Activated T-helper 2 cell treated with anti-CD3 and anti-CD28 coated beads, Interferon-gamma antibody, Interleukin-2, Interleukin-4, amounts not matched to agents 10 μg/mL and 5 μg/mL and 100 μg/mL, durations not matched to agents 14 hours and 24 hours and 36 hours (primary cell): ENCODE measurements at regions not wholly inside any gene's neighbourhood (a gene's known extent, or its start where the extent isn't known, plus 50 kb on each side); places are given as distances from the start of the nearest gene placed in this dataset.

Source experiments
- DNase-seq: peaks from one replicate; pipeline ENCODE4 v3.0.0; 2021; ENCODE audit warnings: low spot score
- H3K27ac Mint-ChIP-seq: one replicate; pipeline ENCODE4 v1.8.0; 2021; ENCODE audit warnings: mixed read lengths
- H3K27me3 Mint-ChIP-seq: one replicate; pipeline ENCODE4 v1.8.0; 2021; ENCODE audit warnings: low read depth, mixed read lengths
- H3K36me3 Mint-ChIP-seq: one replicate; pipeline ENCODE4 v1.8.0; 2021; ENCODE audit warnings: low read depth, mixed read lengths
- H3K4me1 Mint-ChIP-seq: one replicate; pipeline ENCODE4 v1.8.0; 2021; ENCODE audit warnings: low read depth, mixed read lengths
- H3K4me3 Mint-ChIP-seq: one replicate; pipeline ENCODE4 v1.8.0; 2021; ENCODE audit warnings: low read depth, mild to moderate bottlenecking, moderate library complexity, mixed read lengths
- H3K9me3 Mint-ChIP-seq: one replicate; pipeline ENCODE4 v1.8.0; 2021; ENCODE audit warnings: mixed read lengths
- intact Hi-C: fragments of 100-400 bp; cut with micrococcal nuclease; formaldehyde crosslinking; loops from one replicate; pipeline ENCODE4 v1.15.1; 2023

- no peak for DNase-seq
- H3K4me3 Mint-ChIP-seq, result no peak overlapping the region
- H3K27ac Mint-ChIP-seq, result no peak overlapping the region
- intact Hi-C loops, result no loop called here
- H3K4me1 Mint-ChIP-seq, result no peaks in the 10 kb centered on the region
- H3K36me3 Mint-ChIP-seq, result no peaks in the 10 kb centered on the region
- H3K9me3 Mint-ChIP-seq, result no peaks in the 10 kb centered on the region
- peaks cover 3% of the 10 kb centered on the region for H3K27me3 Mint-ChIP-seq
Observed at GRCh38 chr7:26567266-26567665, 275.6 kb downstream of the SNX10 start.

- no peaks in the 10 kb centered on the region for H3K36me3 Mint-ChIP-seq
- no peaks in the 10 kb centered on the region for H3K4me1 Mint-ChIP-seq
- no peak overlapping the region for H3K4me3 Mint-ChIP-seq
- DNase-seq, result no peak
- H3K9me3 Mint-ChIP-seq, result no peaks in the 10 kb centered on the region
- H3K27me3 Mint-ChIP-seq, result peaks cover 11% of the 10 kb centered on the region
- no peak overlapping the region for H3K27ac Mint-ChIP-seq
- intact Hi-C loops, result no loop called here
Observed at GRCh38 chr7:26574476-26574875, 282.8 kb downstream of the SNX10 start.

GRCh38 chr7:26580064-26580591, 284.3 kb downstream of the SKAP2 start:
- Mint-ChIP-seq H3K27me3 (peaks cover 10% of the 10 kb centered on the region), H3K4me3 (no peak overlapping the region)
- no peak for DNase-seq

DNA sequence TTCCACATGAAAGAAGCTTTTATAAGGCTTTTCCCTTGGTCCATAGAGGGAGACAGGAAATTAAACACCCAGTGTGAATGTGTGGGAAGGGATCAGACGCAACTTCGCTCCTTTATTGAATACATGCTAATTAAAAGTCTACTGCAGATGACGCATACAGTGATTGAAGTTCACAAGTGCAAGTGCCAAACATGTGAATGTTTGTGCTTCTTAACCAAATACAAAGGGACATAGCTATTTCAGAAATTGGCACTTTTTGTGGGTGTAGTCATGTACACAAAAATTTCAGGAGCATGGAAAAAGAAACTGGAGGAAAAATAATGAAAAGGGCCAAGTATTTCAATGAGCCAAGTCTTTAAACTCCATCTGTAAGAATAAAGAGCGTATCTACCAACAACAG, 283.7 kb downstream of the SKAP2 start:
- intact Hi-C loops, result no loop called here
- Mint-ChIP-seq H3K9me3 (no peaks in the 10 kb centered on the region), H3K36me3 (no peaks in the 10 kb centered on the region), H3K4me1 (no peaks in the 10 kb centered on the region), H3K27me3 (peaks cover 10% of the 10 kb centered on the region), H3K27ac (no peak overlapping the region), H3K4me3 (no peak overlapping the region)
- no peak for DNase-seq

More at GRCh38 chr7:26580064-26580591, 284.3 kb downstream of the SKAP2 start:
- Mint-ChIP-seq H3K4me1 (no peaks in the 10 kb centered on the region), H3K36me3 (no peaks in the 10 kb centered on the region), H3K9me3 (no peaks in the 10 kb centered on the region), H3K27ac (no peak overlapping the region)
- intact Hi-C loops, result no loop called here

GRCh38 chr7:26583094-26583648, 281.2 kb downstream of the SKAP2 start:
- Mint-ChIP-seq H3K4me1 (no peaks in the 10 kb centered on the region), H3K9me3 (no peaks in the 10 kb centered on the region), H3K36me3 (no peaks in the 10 kb centered on the region), H3K27ac (no peak overlapping the region), H3K4me3 (no peak overlapping the region), H3K27me3 (peaks cover 5% of the 10 kb centered on the region)
- no peak for DNase-seq
- intact Hi-C loops, result no loop called here

DNA sequence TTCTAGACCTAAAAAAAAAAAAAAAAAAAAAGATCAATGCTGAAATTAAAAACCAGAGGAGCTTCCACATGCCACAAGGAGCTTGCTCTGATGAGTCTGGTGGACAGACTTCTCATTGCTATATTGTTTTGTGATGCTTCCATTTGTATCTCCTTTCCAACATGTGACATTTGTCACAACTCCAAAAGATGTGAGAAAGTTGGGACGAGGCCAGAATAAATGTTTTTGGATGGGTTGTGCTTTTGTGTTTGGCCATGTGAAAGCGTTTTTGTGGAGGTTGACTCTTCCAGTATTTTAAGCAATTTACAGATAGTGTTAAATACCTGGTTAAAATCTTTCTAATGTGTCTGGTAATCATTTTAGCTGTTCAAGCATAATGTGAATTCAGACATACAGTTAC, 280.1 kb downstream of the SKAP2 start:
- H3K27ac Mint-ChIP-seq, result no peak overlapping the region
- H3K4me3 Mint-ChIP-seq, result no peak overlapping the region
- H3K9me3 Mint-ChIP-seq, result no peaks in the 10 kb centered on the region
- H3K4me1 Mint-ChIP-seq, result no peaks in the 10 kb centered on the region
- DNase-seq, result no peak
- intact Hi-C loops, result no loop called here
- H3K36me3 Mint-ChIP-seq, result no peaks in the 10 kb centered on the region
- H3K27me3 Mint-ChIP-seq, result peaks cover 4% of the 10 kb centered on the region

DNA sequence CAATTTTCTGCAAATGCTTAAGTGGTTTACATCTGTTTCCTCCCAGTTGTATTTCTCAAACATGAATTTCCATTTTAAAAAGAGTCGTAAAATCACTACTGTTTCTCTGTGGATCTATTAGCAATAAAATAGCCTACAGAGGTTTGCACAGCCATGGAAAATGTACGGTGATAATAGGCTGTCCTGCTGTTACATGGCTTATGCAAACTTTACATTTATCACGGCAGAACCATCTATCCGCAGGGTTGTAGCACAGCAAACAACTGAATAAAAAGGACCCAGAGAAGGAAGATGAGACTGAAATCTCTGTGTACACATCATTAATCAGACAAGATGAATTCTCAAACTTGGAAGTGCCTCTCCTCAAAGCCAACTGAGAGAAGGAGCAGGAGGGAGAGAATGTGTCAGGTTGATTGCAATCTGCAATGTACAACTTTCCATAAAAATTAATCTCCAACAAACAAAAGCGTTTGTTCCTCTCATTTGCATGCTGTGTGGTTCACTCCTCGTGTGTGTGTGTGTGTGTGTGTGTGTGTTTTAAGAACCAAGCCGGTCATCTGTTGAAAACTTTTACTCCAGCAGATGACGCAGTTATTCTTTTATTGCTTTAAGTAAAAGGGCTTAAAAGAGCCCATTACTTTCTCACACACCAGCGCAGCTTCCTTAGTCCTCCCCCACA, 279.3 kb downstream of the SKAP2 start:
- DNase-seq, result no peak
- no peak overlapping the region for H3K27ac Mint-ChIP-seq
- peaks cover 4% of the 10 kb centered on the region for H3K27me3 Mint-ChIP-seq
- no peaks in the 10 kb centered on the region for H3K9me3 Mint-ChIP-seq
- no peaks in the 10 kb centered on the region for H3K4me1 Mint-ChIP-seq
- H3K4me3 Mint-ChIP-seq, result no peak overlapping the region
- no peaks in the 10 kb centered on the region for H3K36me3 Mint-ChIP-seq
- intact Hi-C loops, result no loop called here

DNA sequence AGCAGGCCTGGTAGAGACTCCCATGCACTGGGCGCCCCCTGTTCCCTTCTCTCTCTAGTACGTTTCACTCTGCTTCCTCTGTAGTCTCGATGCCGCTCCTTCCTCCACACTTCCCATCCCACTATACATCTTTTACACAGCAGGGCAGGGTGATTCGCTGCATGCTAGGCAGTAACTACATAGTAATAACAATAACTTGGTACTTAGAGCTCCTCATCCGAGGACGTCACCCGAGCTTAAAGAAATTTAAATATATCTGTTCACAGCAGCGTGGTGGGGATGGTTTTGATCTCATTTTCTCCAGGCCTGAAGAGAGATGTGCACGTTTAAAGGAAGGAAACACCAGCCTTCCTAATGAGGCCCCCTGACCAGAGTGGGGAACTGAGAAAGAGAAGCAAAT, 276.9 kb downstream of the SKAP2 start:
- no peaks in the 10 kb centered on the region for H3K36me3 Mint-ChIP-seq
- intact Hi-C loops, result no loop called here
- no peaks in the 10 kb centered on the region for H3K4me1 Mint-ChIP-seq
- DNase-seq, result no peak
- H3K27ac Mint-ChIP-seq, result no peak overlapping the region
- no peak overlapping the region for H3K4me3 Mint-ChIP-seq
- H3K27me3 Mint-ChIP-seq, result peaks cover 2% of the 10 kb centered on the region
- no peaks in the 10 kb centered on the region for H3K9me3 Mint-ChIP-seq

- DNase-seq, result no peak
- intact Hi-C loops, result no loop called here
- Mint-ChIP-seq H3K36me3 (no peaks in the 10 kb centered on the region), H3K4me3 (no peak overlapping the region), H3K9me3 (no peaks in the 10 kb centered on the region), H3K27me3 (peaks cover 3% of the 10 kb centered on the region), H3K27ac (no peak overlapping the region), H3K4me1 (no peaks in the 10 kb centered on the region)
Observed at GRCh38 chr7:26588511-26588910, 275.9 kb downstream of the SKAP2 start.

DNA sequence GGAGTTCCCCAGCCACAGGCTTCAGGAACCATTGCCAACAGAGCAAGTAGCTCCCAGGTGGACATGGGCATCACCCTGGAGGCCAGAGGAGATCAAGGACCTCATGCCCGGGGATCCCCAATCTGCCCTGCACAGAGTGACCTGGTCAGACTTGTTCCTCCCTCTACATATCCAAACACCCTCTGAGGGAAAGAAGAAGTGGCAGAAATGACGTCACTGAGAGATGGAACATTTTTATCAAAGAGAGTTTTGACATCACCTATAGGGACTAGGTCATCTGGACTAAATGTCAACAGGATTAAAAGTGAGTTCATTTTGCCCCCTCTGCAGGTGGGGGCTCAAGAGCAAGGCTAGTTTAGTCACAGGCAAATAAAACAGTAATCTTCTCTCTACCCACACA, 273.7 kb downstream of the SKAP2 start:
- no peak overlapping the region for H3K27ac Mint-ChIP-seq

GRCh38 chr7:26592011-26592410, 272.4 kb downstream of the SKAP2 start:
- Mint-ChIP-seq H3K4me3 (no peak overlapping the region), H3K27me3 (peaks cover 5% of the 10 kb centered on the region), H3K4me1 (no peaks in the 10 kb centered on the region), H3K27ac (no peak overlapping the region), H3K36me3 (no peaks in the 10 kb centered on the region), H3K9me3 (no peaks in the 10 kb centered on the region)
- intact Hi-C loops, result no loop called here
- no peak for DNase-seq

More for the DNA sequence above, 273.7 kb downstream of the SKAP2 start:
- no peaks in the 10 kb centered on the region for H3K4me1 Mint-ChIP-seq
- H3K9me3 Mint-ChIP-seq, result no peaks in the 10 kb centered on the region
- intact Hi-C loops, result no loop called here
- no peaks in the 10 kb centered on the region for H3K36me3 Mint-ChIP-seq
- no peak for DNase-seq
- peaks cover 5% of the 10 kb centered on the region for H3K27me3 Mint-ChIP-seq
- H3K4me3 Mint-ChIP-seq, result no peak overlapping the region

GRCh38 chr7:26593393-26593792, 271.0 kb downstream of the SKAP2 start:
- Mint-ChIP-seq H3K4me1 (no peaks in the 10 kb centered on the region), H3K9me3 (no peaks in the 10 kb centered on the region), H3K4me3 (no peak overlapping the region), H3K27ac (no peak overlapping the region), H3K36me3 (no peaks in the 10 kb centered on the region), H3K27me3 (peaks cover 7% of the 10 kb centered on the region)
- DNase-seq, result no peak
- intact Hi-C loops, result no loop called here

GRCh38 chr7:26593896-26594295, 270.5 kb downstream of the SKAP2 start:
- intact Hi-C loops, result no loop called here
- Mint-ChIP-seq H3K9me3 (no peaks in the 10 kb centered on the region), H3K4me3 (no peak overlapping the region), H3K27me3 (peaks cover 7% of the 10 kb centered on the region), H3K36me3 (no peaks in the 10 kb centered on the region), H3K4me1 (no peaks in the 10 kb centered on the region), H3K27ac (no peak overlapping the region)
- no peak for DNase-seq
